CD4-positive, alpha-beta T cell (primary cell): ENCODE measurements at regions not wholly inside any gene's neighbourhood (a gene's known extent, or its start where the extent isn't known, plus 50 kb on each side); places are given as distances from the start of the nearest gene placed in this dataset.

Source experiments
- ATAC-seq: fragments of 200-7000 bp; cut with Tn5 transposase; one replicate; pipeline ENCODE4 v1.10.0; 2022; ENCODE audit warnings: mild to moderate bottlenecking; ENCODE audit not compliant: poor library complexity
- CTCF ChIA-PET: fragments of 350-600 bp; sonication (Branson Sonifier 250); formaldehyde crosslinking; loops from one replicate; lab custom pipeline; 2021; ENCODE audit warnings: antibody characterized with exemption, inconsistent platforms; lab: Charles Lee
- POLR2A ChIA-PET: fragments of 350-600 bp; sonication (Branson Sonifier 250); formaldehyde crosslinking; loops from one replicate; lab custom pipeline; 2021; ENCODE audit warnings: antibody characterized with exemption, inconsistent platforms; lab: Charles Lee
- DNase-seq, 14 experiments: peaks; one replicate each; pipeline ENCODE4 v3.0.0-alpha.2; 2013 to 2020; ENCODE audit warnings: mixed read lengths in 2 of 14
- H3K27ac ChIP-seq, 2 donors: one replicate each; pipeline versions ENCODE4 v1.5.1 to v1.7.0; 2013; ENCODE audit warnings: low read length in 2 of 2, low read depth in 1 of 2, mild to moderate bottlenecking in 1 of 2
- H3K27me3 ChIP-seq, 2 experiments: 1 replicate in 1 of 2; 2 replicates in 1 of 2; pipeline versions ENCODE4 v1.6.1 to v1.7.0; 2013; ENCODE audit warnings: low read length in 2 of 2, control low read depth in 1 of 2, mild to moderate bottlenecking in 1 of 2, moderate library complexity in 1 of 2; ENCODE audit not compliant: insufficient read depth in 2 of 2, control insufficient read depth in 1 of 2
- H3K36me3 ChIP-seq: one replicate; pipeline ENCODE4 v1.6.1; 2013; ENCODE audit warnings: low read length, control low read depth; ENCODE audit not compliant: insufficient read depth
- H3K4me1 ChIP-seq: one replicate; pipeline ENCODE4 v1.6.1; 2013; ENCODE audit warnings: low read length, control low read depth; ENCODE audit not compliant: insufficient read depth
- H3K4me3 ChIP-seq: one replicate; pipeline ENCODE4 v1.5.1; 2013; ENCODE audit warnings: mild to moderate bottlenecking, low read length, moderate library complexity
- H3K9me3 ChIP-seq, 2 experiments: 1 replicate in 1 of 2; 2 replicates in 1 of 2; pipeline versions ENCODE4 v1.6.1 to v1.7.0; 2013; ENCODE audit warnings: low read length in 2 of 2, mild to moderate bottlenecking in 2 of 2, control low read depth in 1 of 2, moderate library complexity in 1 of 2; ENCODE audit not compliant: control insufficient read depth in 1 of 2, insufficient read depth in 1 of 2
- H3K27ac Mint-ChIP-seq: one replicate; pipeline ENCODE4 v1.8.0; 2020; ENCODE audit warnings: mixed read lengths
- H3K27me3 Mint-ChIP-seq: one replicate; pipeline ENCODE4 v1.8.0; 2021; ENCODE audit warnings: mixed read lengths
- H3K36me3 Mint-ChIP-seq: one replicate; pipeline ENCODE4 v1.8.0; 2021; ENCODE audit warnings: low read depth, mixed read lengths
- H3K4me1 Mint-ChIP-seq: one replicate; pipeline ENCODE4 v1.8.0; 2021; ENCODE audit warnings: low read depth, mixed read lengths
- H3K4me3 Mint-ChIP-seq: one replicate; pipeline ENCODE4 v1.8.0; 2020; ENCODE audit warnings: mild to moderate bottlenecking, mixed read lengths
- H3K9me3 Mint-ChIP-seq: one replicate; pipeline ENCODE4 v1.8.0; 2020; ENCODE audit warnings: mixed read lengths
- intact Hi-C, 2 experiments: fragments of 100-400 bp; cut with DNase I in 1 of 2; cut with micrococcal nuclease in 1 of 2; formaldehyde crosslinking; loops; one replicate each; pipeline versions ENCODE4 v1.15.1 to v1.9.0; 2023 to 2025; cut with DNase I, micrococcal nuclease
- TF ChIP-seq, protein P1 (sequence below): fragments of 200-600 bp; IDR thresholded peaks from one replicate; pipeline ENCODE4 v1.8.0; 2022; ENCODE audit warnings: antibody characterized with exemption, mild to moderate bottlenecking

DNA sequence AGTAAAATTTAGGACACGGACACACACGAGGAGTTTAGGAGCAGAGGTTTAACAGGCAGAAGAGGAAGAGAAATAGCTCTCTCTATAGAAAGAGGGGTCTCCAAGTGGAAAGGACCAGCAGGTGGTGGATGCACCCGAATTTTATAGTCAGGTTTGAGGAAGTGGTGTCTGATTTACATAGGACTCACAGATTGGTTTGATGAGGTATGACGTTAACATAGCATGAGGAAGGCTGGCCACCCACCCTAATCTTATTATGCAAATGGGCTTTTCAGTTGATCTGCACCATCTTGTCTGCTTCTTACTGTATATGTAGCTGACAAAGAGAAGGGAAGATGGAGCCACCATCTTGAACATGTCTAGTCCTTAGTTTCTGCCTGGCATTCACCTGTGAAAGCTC lies 52.5 kb upstream of the RGS2 start:
- TF ChIP-seq, protein P1, sequence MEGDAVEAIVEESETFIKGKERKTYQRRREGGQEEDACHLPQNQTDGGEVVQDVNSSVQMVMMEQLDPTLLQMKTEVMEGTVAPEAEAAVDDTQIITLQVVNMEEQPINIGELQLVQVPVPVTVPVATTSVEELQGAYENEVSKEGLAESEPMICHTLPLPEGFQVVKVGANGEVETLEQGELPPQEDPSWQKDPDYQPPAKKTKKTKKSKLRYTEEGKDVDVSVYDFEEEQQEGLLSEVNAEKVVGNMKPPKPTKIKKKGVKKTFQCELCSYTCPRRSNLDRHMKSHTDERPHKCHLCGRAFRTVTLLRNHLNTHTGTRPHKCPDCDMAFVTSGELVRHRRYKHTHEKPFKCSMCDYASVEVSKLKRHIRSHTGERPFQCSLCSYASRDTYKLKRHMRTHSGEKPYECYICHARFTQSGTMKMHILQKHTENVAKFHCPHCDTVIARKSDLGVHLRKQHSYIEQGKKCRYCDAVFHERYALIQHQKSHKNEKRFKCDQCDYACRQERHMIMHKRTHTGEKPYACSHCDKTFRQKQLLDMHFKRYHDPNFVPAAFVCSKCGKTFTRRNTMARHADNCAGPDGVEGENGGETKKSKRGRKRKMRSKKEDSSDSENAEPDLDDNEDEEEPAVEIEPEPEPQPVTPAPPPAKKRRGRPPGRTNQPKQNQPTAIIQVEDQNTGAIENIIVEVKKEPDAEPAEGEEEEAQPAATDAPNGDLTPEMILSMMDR, result no peak
- no peak overlapping the region for H3K27ac Mint-ChIP-seq
- no peak for DNase-seq
- ChIA-PET CTCF (no interaction called here), POLR2A (no interaction called here)
- H3K27ac ChIP-seq, result no peak overlapping the region
- no peaks in the 10 kb centered on the region for H3K4me1 ChIP-seq
- H3K9me3 ChIP-seq, result peaks cover 0 to 2% of the 10 kb centered on the region in 2 experiments
- peaks cover 3% of the 10 kb centered on the region for H3K27me3 Mint-ChIP-seq
- intact Hi-C loops, result no loop called here
- H3K4me3 ChIP-seq, result no peak overlapping the region
- no peaks in the 10 kb centered on the region for H3K36me3 ChIP-seq
- H3K4me3 Mint-ChIP-seq, result no peak overlapping the region
- ATAC-seq, result no peak
- H3K27me3 ChIP-seq, result peaks cover 0 to under 1% of the 10 kb centered on the region in 2 experiments
- H3K36me3 Mint-ChIP-seq, result no peaks in the 10 kb centered on the region
- H3K4me1 Mint-ChIP-seq, result no peaks in the 10 kb centered on the region
- no peaks in the 10 kb centered on the region for H3K9me3 Mint-ChIP-seq

DNA sequence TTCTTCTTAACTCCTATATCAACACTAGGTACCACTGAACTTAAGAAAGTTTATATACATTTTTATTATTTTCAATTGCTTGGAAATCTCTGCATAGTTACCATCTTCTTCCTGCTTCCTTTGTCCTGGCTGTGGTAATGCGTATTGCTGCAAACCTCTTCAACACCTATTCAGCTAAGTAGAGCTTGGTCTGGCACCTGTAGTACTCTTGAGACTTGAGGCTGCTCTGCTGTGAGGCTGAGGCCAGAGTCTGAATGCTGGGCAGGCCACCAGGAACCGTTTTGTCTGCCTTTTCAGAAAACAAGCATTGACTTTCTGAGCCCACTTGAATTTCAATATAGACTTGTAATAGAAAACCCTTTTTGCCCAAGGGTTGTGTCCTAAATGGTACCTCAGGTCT lies 52.0 kb upstream of the RGS2 start:
- Mint-ChIP-seq H3K27ac (no peak overlapping the region), H3K9me3 (no peaks in the 10 kb centered on the region), H3K27me3 (peaks cover 7% of the 10 kb centered on the region), H3K36me3 (no peaks in the 10 kb centered on the region), H3K4me3 (no peak overlapping the region), H3K4me1 (no peaks in the 10 kb centered on the region)
- Histone ChIP-seq H3K4me3 (no peak overlapping the region), H3K27me3 (no peaks in the 10 kb centered on the region), H3K9me3 (no peaks in the 10 kb centered on the region), H3K4me1 (no peaks in the 10 kb centered on the region), H3K36me3 (no peaks in the 10 kb centered on the region), H3K27ac (no peak overlapping the region)
- TF ChIP-seq, protein P1, result no peak
- ChIA-PET CTCF (no interaction called here), POLR2A (no interaction called here)
- ATAC-seq (no peak), DNase-seq (no peak)
- intact Hi-C loops, result no loop called here

DNA sequence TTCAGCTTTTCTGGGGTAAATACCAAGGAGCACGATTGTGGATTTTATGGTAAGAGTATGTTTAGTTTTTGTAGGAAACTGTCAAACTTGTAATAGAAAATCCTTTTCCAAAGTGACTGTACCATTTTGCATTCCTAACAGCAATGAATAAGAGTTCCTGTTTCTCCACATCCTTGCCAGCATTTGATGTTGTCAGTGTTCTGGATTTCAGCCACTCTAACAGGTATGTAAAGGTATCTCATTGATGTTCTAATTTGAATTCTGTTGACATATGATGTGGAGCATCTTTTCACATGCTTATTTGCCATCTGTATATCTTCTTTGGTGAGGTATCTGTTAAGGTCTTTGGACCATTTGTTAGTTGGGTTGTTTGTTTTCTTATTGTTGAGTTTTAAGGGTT lies 50.3 kb upstream of the RGS2 start:
- Mint-ChIP-seq H3K9me3 (no peaks in the 10 kb centered on the region), H3K27ac (no peak overlapping the region), H3K36me3 (no peaks in the 10 kb centered on the region), H3K4me3 (no peak overlapping the region), H3K27me3 (peaks cover 15% of the 10 kb centered on the region), H3K4me1 (no peaks in the 10 kb centered on the region)
- Histone ChIP-seq H3K27me3 (no peaks in the 10 kb centered on the region), H3K4me1 (no peaks in the 10 kb centered on the region), H3K36me3 (no peaks in the 10 kb centered on the region), H3K9me3 (no peaks in the 10 kb centered on the region), H3K4me3 (no peak overlapping the region), H3K27ac (no peak overlapping the region)
- ChIA-PET CTCF (no interaction called here), POLR2A (no interaction called here)
- DNase-seq (no peak), ATAC-seq (no peak)
- intact Hi-C loops, result no loop called here
- TF ChIP-seq, protein P1, result no peak
